Skin epidermis (tissue), 12 donors: ENCODE measurements at regions not wholly inside any gene's neighbourhood (a gene's known extent, or its start where the extent isn't known, plus 50 kb on each side); places are given as distances from the start of the nearest gene placed in this dataset.

Experiments
- H3K27ac ChIP-seq, 21 experiments: fragments of 200-600 bp; sonication (generic) in 11 of 21; one replicate each; pipeline ENCODE4 v1.5.0; 2020; ENCODE audit warnings: mild to moderate bottlenecking in 3 of 21, inconsistent platforms in 2 of 21, moderate library complexity in 2 of 21
- H3K4me3 ChIP-seq, 7 experiments: fragments of 200-600 bp; sonication (generic) in 2 of 7; one replicate each; pipeline ENCODE4 v1.5.0; 2020; ENCODE audit warnings: inconsistent platforms in 2 of 7, mild to moderate bottlenecking in 2 of 7, moderate library complexity in 1 of 7

DNA sequence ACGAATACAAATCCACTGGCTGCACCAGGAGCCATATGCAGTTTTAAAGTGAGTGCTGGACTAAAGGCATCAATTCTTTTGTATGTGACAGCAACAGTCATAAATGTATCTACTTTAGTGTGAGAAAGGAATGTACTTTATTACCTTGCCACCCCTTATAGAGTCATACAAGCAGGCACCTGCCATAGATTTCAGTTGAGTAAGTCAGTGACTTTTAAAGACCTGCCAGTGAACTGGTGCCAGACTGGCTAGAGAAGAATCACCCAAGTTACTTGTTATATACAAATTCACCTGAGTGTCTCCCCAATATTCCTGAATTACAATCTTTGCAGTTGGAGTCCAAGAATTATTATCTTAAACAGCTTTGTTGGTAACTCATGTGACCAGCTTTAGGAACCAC lies 547.9 kb downstream of the COL12A1 start:
- H3K27ac ChIP-seq, result no peak overlapping the region
- no peak overlapping the region for H3K4me3 ChIP-seq

DNA sequence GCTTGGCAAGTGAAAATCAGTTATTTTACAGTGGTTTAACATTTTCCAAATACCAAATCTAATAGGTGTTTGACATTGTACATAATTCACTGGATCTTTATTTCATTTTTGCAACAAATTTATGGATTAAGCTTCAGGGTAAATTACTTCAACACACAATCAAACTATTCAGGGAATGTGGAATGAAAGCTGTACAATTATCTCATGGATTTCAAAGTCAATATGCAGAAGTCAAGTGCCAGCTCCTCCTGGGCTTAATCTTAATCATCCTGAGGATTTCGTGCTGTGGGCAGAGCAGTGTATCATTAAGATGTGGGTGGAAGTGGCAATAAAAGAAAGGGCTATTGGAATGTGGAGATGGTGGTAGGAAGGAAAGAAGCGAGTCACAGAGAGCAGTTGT lies 548.8 kb downstream of the COL12A1 start:
- H3K4me3 ChIP-seq, result no peak overlapping the region
- H3K27ac ChIP-seq, result no peak overlapping the region

GRCh38 chr6:74656453-74656852 lies 549.4 kb downstream of the COL12A1 start:
- Histone ChIP-seq H3K4me3 (no peak overlapping the region), H3K27ac (no peak overlapping the region)

DNA sequence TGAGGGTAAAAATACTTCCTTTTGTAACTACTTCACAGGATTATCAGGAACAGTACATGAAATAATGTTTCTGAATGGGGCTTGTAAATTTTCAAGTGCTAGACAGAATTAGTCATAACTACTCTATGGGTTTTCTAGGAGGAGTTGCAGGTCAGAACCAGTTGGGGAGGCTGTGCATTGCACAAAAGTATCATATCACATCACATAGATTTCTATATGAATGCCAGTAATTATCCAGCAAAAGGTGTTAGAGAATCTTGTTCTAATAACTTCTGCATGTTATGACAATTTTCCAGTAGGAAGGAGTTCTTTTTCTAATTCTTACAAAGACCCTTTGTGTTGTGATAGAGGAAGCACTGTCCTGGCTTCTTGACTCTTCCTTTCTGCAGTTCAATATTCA lies 551.6 kb downstream of the COL12A1 start:
- H3K4me3 ChIP-seq, result no peak overlapping the region
- no peak overlapping the region for H3K27ac ChIP-seq

DNA sequence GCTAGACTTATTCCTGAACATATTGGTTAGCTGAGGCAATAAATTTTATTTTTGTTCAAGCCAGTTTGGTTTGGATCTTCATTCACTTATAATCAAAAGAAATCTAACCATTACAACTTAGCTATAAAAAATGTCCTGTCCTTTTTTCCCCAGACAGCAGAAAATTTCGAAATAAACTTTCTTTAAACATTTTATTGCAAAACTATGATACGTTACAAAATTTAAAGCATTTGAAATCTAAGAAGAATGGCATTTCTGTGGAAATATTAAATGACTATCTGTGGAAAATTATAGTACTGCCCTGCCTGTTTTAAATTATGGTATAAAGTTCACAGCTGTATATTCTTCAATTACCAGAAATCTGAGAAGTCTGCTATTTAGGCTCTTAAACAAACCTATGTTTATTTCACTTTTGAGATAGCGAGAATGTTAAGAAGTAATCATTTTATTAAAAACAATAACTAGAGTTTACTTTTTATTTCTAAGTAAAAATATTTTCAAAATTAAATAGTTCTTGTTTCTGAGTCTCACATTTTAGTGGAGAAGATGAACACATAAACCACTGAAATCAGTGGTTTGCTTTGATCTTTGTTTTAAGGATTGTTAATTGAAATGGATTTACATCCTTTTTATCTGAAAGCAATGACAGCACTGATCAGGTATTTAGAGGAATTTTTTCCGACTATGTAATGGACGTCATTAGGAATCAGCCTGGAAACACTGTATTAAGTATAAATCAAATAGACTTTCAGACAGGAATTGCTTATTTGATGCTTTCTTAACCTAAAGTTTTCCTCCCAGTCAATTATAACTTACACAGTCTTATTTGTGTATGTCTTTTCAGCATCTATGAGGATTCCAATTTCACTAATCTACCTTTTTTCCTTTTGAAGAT lies 553.7 kb downstream of the COL12A1 start:
- Histone ChIP-seq H3K27ac (peak overlapping the region in 2 of 21 experiments; percentile 21 to 49), H3K4me3 (no peak overlapping the region)

- H3K4me3 ChIP-seq, result no peak overlapping the region
- H3K27ac ChIP-seq, result no peak overlapping the region
Measured at GRCh38 chr6:74650668-74651067, 555.2 kb downstream of the COL12A1 start.

- H3K27ac ChIP-seq, result no peak overlapping the region
- H3K4me3 ChIP-seq, result no peak overlapping the region
Measured at GRCh38 chr6:74646461-74646860, 559.4 kb downstream of the COL12A1 start.

- Histone ChIP-seq H3K27ac (no peak overlapping the region), H3K4me3 (no peak overlapping the region)
Measured at GRCh38 chr6:74645108-74645849, 560.6 kb downstream of the COL12A1 start.

GRCh38 chr6:74642101-74642500 lies 563.8 kb downstream of the COL12A1 start:
- no peak overlapping the region for H3K27ac ChIP-seq
- no peak overlapping the region for H3K4me3 ChIP-seq

DNA sequence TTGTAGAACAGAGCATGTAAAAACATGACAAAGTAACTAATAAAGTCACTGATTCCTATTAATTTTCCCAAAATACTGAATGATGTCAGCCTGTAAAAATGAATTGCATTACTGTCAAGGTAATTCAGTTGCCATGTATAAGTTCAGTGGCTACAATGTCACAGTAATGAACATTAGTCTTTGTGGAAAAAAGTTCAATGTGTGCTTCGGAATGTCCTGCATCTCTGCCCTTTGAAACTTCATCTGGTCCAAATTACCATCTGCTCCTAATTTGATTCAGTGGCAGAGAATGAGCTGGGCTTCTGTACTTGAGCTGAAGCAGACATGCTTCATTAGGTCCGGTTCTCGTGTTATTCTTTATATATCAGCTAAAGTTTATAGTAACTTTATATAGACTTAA lies 567.4 kb downstream of the COL12A1 start:
- Histone ChIP-seq H3K4me3 (no peak overlapping the region), H3K27ac (peak overlapping the region in 2 of 21 experiments; percentile 4 to 21)

GRCh38 chr6:74632196-74632875 lies 573.5 kb downstream of the COL12A1 start:
- H3K27ac ChIP-seq, result no peak overlapping the region
- H3K4me3 ChIP-seq, result no peak overlapping the region

GRCh38 chr6:74631564-74631963 lies 574.3 kb downstream of the COL12A1 start:
- H3K4me3 ChIP-seq, result no peak overlapping the region
- no peak overlapping the region for H3K27ac ChIP-seq

- Histone ChIP-seq H3K4me3 (no peak overlapping the region), H3K27ac (no peak overlapping the region)
Measured at GRCh38 chr6:74626288-74626687, 579.6 kb downstream of the COL12A1 start.

DNA sequence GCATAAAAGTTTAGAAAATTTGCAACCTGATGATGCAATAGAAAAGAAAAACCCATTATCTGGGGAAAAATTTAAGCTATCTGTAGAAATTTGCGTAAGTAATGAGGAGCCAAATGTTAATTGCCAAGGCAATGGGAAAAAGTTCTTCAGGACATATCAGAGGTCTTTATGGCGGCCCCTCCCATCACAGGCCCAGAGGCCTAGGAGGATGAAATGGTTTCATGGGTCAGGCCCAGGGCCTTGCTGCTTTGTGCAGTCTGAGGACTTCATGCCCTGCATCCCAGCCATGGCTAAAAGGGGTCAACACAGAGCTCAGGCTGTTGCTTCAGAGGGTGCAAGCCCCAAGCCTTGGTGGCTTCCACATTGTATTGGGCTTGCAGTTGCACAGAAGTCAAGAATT lies 582.8 kb downstream of the COL12A1 start:
- no peak overlapping the region for H3K4me3 ChIP-seq
- no peak overlapping the region for H3K27ac ChIP-seq

DNA sequence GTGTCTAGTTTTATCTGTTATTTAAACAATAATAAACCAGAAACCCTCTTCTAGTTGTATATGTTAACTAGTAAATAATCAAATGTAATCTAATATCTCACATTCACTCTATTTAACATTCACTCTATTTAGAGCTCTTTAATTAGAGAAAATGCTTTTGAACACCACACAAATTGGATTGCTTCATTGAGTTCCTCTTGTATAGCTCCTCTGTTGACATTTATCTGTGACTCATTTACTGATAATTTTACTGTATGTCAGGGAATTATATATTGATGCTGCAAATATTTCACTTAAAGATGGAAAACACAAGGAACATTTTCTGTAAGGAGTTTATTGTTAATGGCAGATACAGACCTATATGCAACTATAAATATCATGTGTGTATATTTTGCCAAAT lies 594.6 kb downstream of the COL12A1 start:
- Histone ChIP-seq H3K4me3 (no peak overlapping the region), H3K27ac (no peak overlapping the region)

DNA sequence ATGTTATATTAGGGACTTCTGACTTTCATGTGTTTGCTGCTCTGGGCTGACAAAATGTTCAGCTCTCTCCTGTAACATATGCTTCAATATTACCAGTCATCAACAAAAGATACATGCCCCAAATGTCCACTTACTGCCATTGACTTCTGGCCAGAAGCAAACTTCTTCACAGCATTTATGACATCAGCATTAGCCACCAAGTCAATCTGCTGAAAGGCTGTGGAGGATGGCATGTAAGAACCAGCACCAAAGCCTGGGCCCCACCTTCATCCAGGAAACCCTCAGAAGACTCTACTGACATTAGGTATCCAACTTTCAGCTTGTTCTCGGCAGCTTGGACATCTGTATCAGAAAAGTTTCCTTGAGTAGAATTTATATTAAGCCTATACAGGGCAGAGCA lies 595.5 kb downstream of the COL12A1 start:
- no peak overlapping the region for H3K4me3 ChIP-seq
- no peak overlapping the region for H3K27ac ChIP-seq

- Histone ChIP-seq H3K4me3 (no peak overlapping the region), H3K27ac (no peak overlapping the region)
Measured at GRCh38 chr6:74609871-74610270, 596.0 kb downstream of the COL12A1 start.

DNA sequence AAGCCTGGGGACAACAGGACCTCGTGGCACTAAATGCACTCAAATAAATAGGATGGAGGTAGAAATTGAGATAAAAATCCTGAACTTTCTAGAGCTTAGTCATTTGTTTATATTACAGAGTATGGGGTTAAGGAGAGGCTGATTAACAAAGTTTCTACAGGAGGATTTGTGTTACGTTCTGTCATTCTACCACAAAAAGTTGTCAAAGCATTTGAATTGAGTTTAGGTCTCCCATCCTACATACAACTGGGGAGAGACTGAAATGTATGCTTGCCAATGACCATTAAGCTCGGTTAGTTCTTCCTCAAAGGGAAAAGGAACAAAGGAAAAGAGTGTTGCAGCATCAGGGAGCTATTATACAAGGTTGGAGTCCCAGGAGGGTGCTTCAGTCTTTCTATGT lies 597.9 kb downstream of the COL12A1 start:
- Histone ChIP-seq H3K27ac (peak overlapping the region in 1 of 21 experiments; percentile 33), H3K4me3 (no peak overlapping the region)

DNA sequence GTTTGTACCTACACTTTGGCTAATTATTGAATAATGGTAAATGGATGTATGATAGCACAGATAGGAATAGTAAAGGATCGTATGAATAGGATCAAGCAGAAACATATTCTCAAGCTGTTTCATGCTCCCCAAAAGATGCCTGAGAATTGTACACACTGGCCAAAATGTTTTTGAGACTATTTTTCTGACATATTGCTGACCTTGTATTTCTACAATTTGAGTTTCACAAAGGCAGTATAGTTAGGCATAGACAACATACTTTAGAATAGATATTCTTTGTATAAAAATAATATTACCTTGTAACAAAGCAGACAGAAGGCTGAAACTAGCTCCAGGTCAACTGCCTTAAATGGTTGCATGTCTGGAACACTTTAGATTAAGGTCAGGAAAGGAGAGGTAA lies 598.4 kb downstream of the COL12A1 start:
- Histone ChIP-seq H3K4me3 (no peak overlapping the region), H3K27ac (peak overlapping the region in 2 of 21 experiments; percentile 33 to 41)

DNA sequence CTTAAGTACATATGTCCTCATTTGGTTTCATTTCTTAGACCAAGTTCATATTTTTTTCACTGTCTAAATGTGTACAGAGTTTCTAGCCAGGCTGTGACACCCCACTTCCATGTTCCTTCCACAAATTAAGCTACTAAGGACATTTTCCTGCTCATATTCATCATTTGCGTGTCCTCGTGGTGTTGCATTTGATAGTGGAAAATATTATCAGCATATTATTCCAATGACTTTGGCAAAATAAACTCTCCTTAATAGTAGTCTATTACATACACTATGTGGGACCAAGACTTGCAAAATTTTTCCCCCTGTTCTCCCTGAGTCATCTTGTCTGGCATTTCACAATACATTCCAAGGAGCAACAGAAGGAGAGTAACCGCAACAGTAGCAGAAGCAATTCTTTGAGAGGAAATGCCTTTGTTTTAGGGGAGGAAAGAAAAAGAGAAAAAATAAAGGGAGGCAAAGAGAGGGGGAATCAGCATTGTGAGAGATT lies 599.2 kb downstream of the COL12A1 start:
- H3K27ac ChIP-seq, result peak overlapping the region in 8 of 21 experiments; percentile 3 to 68 (median 52)

More for the DNA sequence above, 599.2 kb downstream of the COL12A1 start:
- no peak overlapping the region for H3K4me3 ChIP-seq
